HepG2 (cell line): ENCODE measurements at regions not wholly inside any gene's neighbourhood (a gene's known extent, or its start where the extent isn't known, plus 50 kb on each side); places are given as distances from the start of the nearest gene placed in this dataset.

Experiments
- ATAC-seq: fragments of 200-7000 bp; cut with Tn5 transposase; 3 replicates; pipeline ENCODE4 v1.9.1; 2020; ENCODE audit warnings: mild to moderate bottlenecking, moderate library complexity
- BruUV-seq: library from RNA; stranded (reverse); fragments of 400-500 nt; replicated peaks from 2 replicates; lab custom pipeline; 2021; lab: Mats Ljungman, UMichigan
- CTCF ChIA-PET: fragments of 300-600 bp; formaldehyde crosslinking; extraction: SDS; loops from one replicate; lab custom pipeline; 2021; ENCODE audit warnings: low total read pairs, inconsistent platforms, low intra/inter-chr PET ratio; lab: Yijun Ruan, JAX
- POLR2A ChIA-PET: fragments of 350-600 bp; sonication (Branson Sonifier 250); formaldehyde crosslinking; loops from one replicate; lab custom pipeline; 2020; ENCODE audit warnings: antibody characterized with exemption, inconsistent platforms; lab: Yijun Ruan, JAX
- DNase-seq: peaks from one replicate; pipeline ENCODE4 v3.0.0-alpha.2; 2015; ENCODE audit warnings: low spot score
- FAIRE-seq: peaks from 3 replicates; lab custom pipeline; 2011; peaks lifted over from hg19 to GRCh38; lab: Jason Lieb, UNC
- H2AFZ ChIP-seq: one replicate; pipeline ENCODE4 v1.6.1; 2011; ENCODE audit warnings: low read length, inconsistent platforms
- H3K27ac ChIP-seq: fragments of 300-600 bp; 3 replicates; pipeline ENCODE4 v1.8.0; 2011; ENCODE audit warnings: mixed run types, mild to moderate bottlenecking, mixed read lengths, low read length, inconsistent platforms; ENCODE audit not compliant: insufficient read depth; ENCODE audit errors: extremely low read length
- H3K27me3 ChIP-seq, 2 experiments: fragments of 200-600 bp in 1 of 2; 2 replicates in 1 of 2; 3 replicates in 1 of 2; pipeline versions ENCODE4 v1.6.0 to v1.8.0; 2011; ENCODE audit warnings: low read length in 2 of 2, mild to moderate bottlenecking in 2 of 2, moderate library complexity in 2 of 2, inconsistent platforms in 1 of 2; ENCODE audit not compliant: insufficient read depth in 2 of 2, control insufficient read depth in 1 of 2
- H3K36me3 ChIP-seq, 2 experiments: fragments of 200-600 bp in 1 of 2; replicated peaks in 1 of 2; 2 replicates in 1 of 2; 3 replicates in 1 of 2; pipeline versions ENCODE4 v1.5.1 to v1.8.0; 2011; ENCODE audit warnings: low read length in 2 of 2, inconsistent platforms in 1 of 2; ENCODE audit not compliant: insufficient read depth in 2 of 2, control insufficient read depth in 1 of 2
- H3K4me1 ChIP-seq: 2 replicates; pipeline ENCODE4 v1.5.1; 2012; ENCODE audit warnings: low read length, inconsistent platforms; ENCODE audit not compliant: insufficient read depth
- H3K4me2 ChIP-seq: 2 replicates; pipeline ENCODE4 v1.6.0; 2011; ENCODE audit warnings: low read depth, low read length, inconsistent platforms
- H3K4me3 ChIP-seq, 3 experiments: fragments of 200-600 bp in 1 of 3; sonication (generic), shearing (Covaris generic) in 1 of 3; replicated peaks in 1 of 3; 2 replicates each; pipeline ENCODE4 v1.5.1; 2011 to 2016; ENCODE audit warnings: low read length in 3 of 3, inconsistent platforms in 2 of 3, low read depth in 2 of 3, mild to moderate bottlenecking in 2 of 3, control low read depth in 1 of 3, mixed read lengths in 1 of 3; ENCODE audit not compliant: insufficient read depth in 1 of 3
- H3K79me2 ChIP-seq: one replicate; pipeline ENCODE4 v1.6.1; 2011; ENCODE audit warnings: low read length, inconsistent platforms; ENCODE audit not compliant: insufficient read depth
- H3K9ac ChIP-seq: 2 replicates; pipeline ENCODE4 v1.6.0; 2011; ENCODE audit warnings: mild to moderate bottlenecking, low read depth, low read length, inconsistent platforms; ENCODE audit not compliant: insufficient read depth
- H3K9me3 ChIP-seq: 2 replicates; pipeline ENCODE4 v1.5.1; 2012; ENCODE audit warnings: mild to moderate bottlenecking, low read length
- H4K20me1 ChIP-seq: 2 replicates; pipeline ENCODE4 v1.6.0; 2011; ENCODE audit warnings: inconsistent platforms, mild to moderate bottlenecking, low read length, moderate library complexity; ENCODE audit not compliant: insufficient read depth
- BCL6 ChIP-seq: IDR thresholded peaks from 2 replicates; pipeline ENCODE4 v1.6.1; 2016; ENCODE audit warnings: missing genetic modification reagents, missing compliant biosample characterization
- BCLAF1 ChIP-seq: fragments of 450-650 bp; IDR thresholded peaks from 2 replicates; pipeline ENCODE4 v1.6.1; 2017; ENCODE audit warnings: mild to moderate bottlenecking
- CERS6 ChIP-seq: sonication (generic); formaldehyde crosslinking; IDR thresholded peaks from 2 replicates; pipeline ENCODE4 v1.5.0; 2020; ENCODE audit warnings: missing genetic modification reagents
- CSRNP2 ChIP-seq: sonication (generic); formaldehyde crosslinking; conservative IDR thresholded peaks from 2 replicates; pipeline ENCODE4 v1.8.0; 2022; ENCODE audit warnings: low read depth, missing genetic modification reagents
- FOXK1 ChIP-seq: sonication (generic); formaldehyde crosslinking; IDR thresholded peaks from 2 replicates; pipeline ENCODE4 v1.4.0; 2020; ENCODE audit warnings: low read depth, missing genetic modification reagents, borderline replicate concordance
- MTA1 ChIP-seq: sonication (generic); formaldehyde crosslinking; IDR thresholded peaks from 2 replicates; pipeline ENCODE4 v1.4.0; 2020; ENCODE audit warnings: missing genetic modification reagents, mild to moderate bottlenecking, borderline replicate concordance
- MTERF4 ChIP-seq: sonication (generic); formaldehyde crosslinking; IDR thresholded peaks from 2 replicates; pipeline ENCODE4 v1.8.0; 2023; ENCODE audit warnings: mild to moderate bottlenecking, missing genetic modification reagents
- NFIB ChIP-seq: sonication (generic); formaldehyde crosslinking; IDR thresholded peaks from 2 replicates; pipeline ENCODE4 v1.9.0; 2021; ENCODE audit warnings: missing genetic modification reagents, mild to moderate bottlenecking, borderline replicate concordance
- POGK ChIP-seq: sonication (generic); formaldehyde crosslinking; conservative IDR thresholded peaks from 2 replicates; pipeline ENCODE4 v1.8.0; 2022; ENCODE audit warnings: mild to moderate bottlenecking, moderate library complexity, missing genetic modification reagents
- POLR2G ChIP-seq: fragments of 200-400 bp; formaldehyde crosslinking; IDR thresholded peaks from 2 replicates; pipeline ENCODE4 v1.6.1; 2018; ENCODE audit warnings: mild to moderate bottlenecking, low read depth, low read length, moderate library complexity
- U2AF1 ChIP-seq: fragments of 200-400 bp; formaldehyde crosslinking; optimal IDR thresholded peaks from 2 replicates; pipeline ENCODE3; 2017; ENCODE audit warnings: mild to moderate bottlenecking, low read depth, low read length
- YY1 ChIP-seq: IDR thresholded peaks from 2 replicates; pipeline ENCODE4 v1.6.1; 2011; ENCODE audit warnings: low read length, low read depth, moderate library complexity, mild to moderate bottlenecking; ENCODE audit not compliant: insufficient read depth, insufficient replicate concordance
- ZBTB38 ChIP-seq: sonication (generic); formaldehyde crosslinking; IDR thresholded peaks from 2 replicates; pipeline ENCODE4 v1.5.1; 2020; ENCODE audit warnings: mild to moderate bottlenecking, missing genetic modification reagents
- ZNF124 ChIP-seq: sonication (generic); formaldehyde crosslinking; IDR thresholded peaks from 2 replicates; pipeline ENCODE4 v1.4.0; 2020; ENCODE audit warnings: missing genetic modification reagents
- ZNF276 ChIP-seq: sonication (generic); formaldehyde crosslinking; IDR thresholded peaks from 2 replicates; pipeline ENCODE4 v1.4.0; 2020; ENCODE audit warnings: mild to moderate bottlenecking, low read depth, missing genetic modification reagents
- WGBS: methylation state at CpG from one replicate; pipeline ENCODE4 v1.1.6; 2017; ENCODE audit warnings: low lambda C conversion rate; 5-methylcytosine and 5-hydroxymethylcytosine counted together
- in situ Hi-C: cut with HindIII; loops from 2 replicates; pipeline ENCODE4 v1.10.0; 2017; ENCODE audit warnings: low pct_unique_long_range_greater_than_20kb; ENCODE audit not compliant: extremely low pct_ligation_motif_present
- intact Hi-C: fragments of 100-400 bp; cut with micrococcal nuclease; formaldehyde crosslinking; loops from one replicate; pipeline ENCODE4 v1.10.0; 2022; ENCODE audit not compliant: unreplicated experiment

- DNase-seq (no peak), FAIRE-seq (no peak), ATAC-seq (no peak)
- in situ Hi-C loops (no loop called here), intact Hi-C loops (no loop called here)
- no TSS peak for BruUV-seq
- no peak overlapping the region for H3K4me3 ChIP-seq
- H3K9me3 ChIP-seq, result peaks cover 11% of the 10 kb centered on the region; the same call in 1 of the 2 replicates
- H3K79me2 ChIP-seq, result no peaks in the 10 kb centered on the region
- no peak overlapping the region for H2AFZ ChIP-seq
- H3K36me3 ChIP-seq, result no peaks in the 10 kb centered on the region
- no peaks in the 10 kb centered on the region for H3K27me3 ChIP-seq
- ChIA-PET POLR2A (no interaction called here), CTCF (no interaction called here)
- H3K9ac ChIP-seq, result no peak overlapping the region
- no peak overlapping the region for H3K27ac ChIP-seq
- no peak overlapping the region for H3K4me2 ChIP-seq
- no peaks in the 10 kb centered on the region for H3K4me1 ChIP-seq
- H4K20me1 ChIP-seq, result no peaks in the 10 kb centered on the region
- WGBS, result 0% methylated on average over 2 of the region's 2 CpGs
- TF ChIP-seq ZNF276 (CRISPR knock-in tag) (no peak), MTA1 (no peak), BCL6 (CRISPR knock-in tag) (no peak), ZBTB38 (no peak), POGK (CRISPR knock-in tag) (no peak), U2AF1 (no peak), NFIB (CRISPR knock-in tag) (no peak), MTERF4 (no peak), BCLAF1 (no peak), FOXK1 (CRISPR knock-in tag) (no peak), CERS6 (CRISPR knock-in tag) (no peak), CSRNP2 (CRISPR knock-in tag) (no peak), YY1 (no peak), POLR2G (no peak), ZNF124 (CRISPR knock-in tag) (no peak)
These were observed 132.3 kb downstream of the LIG4 start for GRCh38 chr13:108083056-108083455.
